Anterior cingulate cortex (tissue), 58 donors: ENCODE measurements at regions not wholly inside any gene's neighbourhood (a gene's known extent, or its start where the extent isn't known, plus 50 kb on each side); places are given as distances from the start of the nearest gene placed in this dataset.

ENCODE experiments used
- DNase-seq, 58 donors: peaks; one replicate each; lab custom pipeline; 2025; lab: John Stamatoyannopoulos, UW

GRCh38 chr10:124267231-124267885, 151.4 kb downstream of the OAT start:
- DNase-seq: peak in 3 of 58 donors; percentile 5 to 26 (median 19)

GRCh38 chr10:124266468-124267230, 152.1 kb downstream of the OAT start:
- no peak for DNase-seq

GRCh38 chr10:124265776-124266467, 152.8 kb downstream of the OAT start:
- no peak for DNase-seq

- DNase-seq: no peak
Observed at GRCh38 chr10:124265391-124265745, 153.4 kb downstream of the OAT start.

GRCh38 chr10:124264711-124265390, 153.9 kb downstream of the OAT start:
- no peak for DNase-seq

- DNase-seq: no peak
Observed at GRCh38 chr10:124264271-124264670, 154.5 kb downstream of the OAT start.

GRCh38 chr10:124263726-124264125, 155.0 kb downstream of the OAT start:
- DNase-seq: no peak

- DNase-seq: no peak
Observed at GRCh38 chr10:124262971-124263370, 155.8 kb downstream of the OAT start.

- DNase-seq: peak in 16 of 58 donors; percentile 5 to 32 (median 11)
Observed at GRCh38 chr10:124262234-124262865, 156.4 kb downstream of the OAT start.

GRCh38 chr10:124259139-124259825, 159.4 kb downstream of the OAT start:
- no peak for DNase-seq

GRCh38 chr10:124257781-124258180, 160.9 kb downstream of the OAT start:
- no peak for DNase-seq

- DNase-seq: no peak
Observed at GRCh38 chr10:124256151-124256550, 162.6 kb downstream of the OAT start.

GRCh38 chr10:124255556-124255955, 162.2 kb upstream of the CHST15 start:
- no peak for DNase-seq

- DNase-seq: no peak
Observed at GRCh38 chr10:124254490-124254889, 161.1 kb upstream of the CHST15 start.

GRCh38 chr10:124253006-124253405, 159.6 kb upstream of the CHST15 start:
- DNase-seq: no peak

GRCh38 chr10:124252097-124252715, 158.8 kb upstream of the CHST15 start:
- no peak for DNase-seq

- DNase-seq: no peak
Observed at GRCh38 chr10:124251317-124252065, 158.1 kb upstream of the CHST15 start.

GRCh38 chr10:124250506-124250905, 157.1 kb upstream of the CHST15 start:
- no peak for DNase-seq
